GM18867 (cell line): ENCODE measurements at regions not wholly inside any gene's neighbourhood (a gene's known extent, or its start where the extent isn't known, plus 50 kb on each side); places are given as distances from the start of the nearest gene placed in this dataset.

Experiments used
- ATAC-seq: cut with Tn5 transposase; IDR thresholded peaks from one replicate; pipeline ENCODE4 v1.9.1; 2021; ENCODE audit warnings: mild to moderate bottlenecking, moderate library complexity; ENCODE audit not compliant: unreplicated experiment

DNA sequence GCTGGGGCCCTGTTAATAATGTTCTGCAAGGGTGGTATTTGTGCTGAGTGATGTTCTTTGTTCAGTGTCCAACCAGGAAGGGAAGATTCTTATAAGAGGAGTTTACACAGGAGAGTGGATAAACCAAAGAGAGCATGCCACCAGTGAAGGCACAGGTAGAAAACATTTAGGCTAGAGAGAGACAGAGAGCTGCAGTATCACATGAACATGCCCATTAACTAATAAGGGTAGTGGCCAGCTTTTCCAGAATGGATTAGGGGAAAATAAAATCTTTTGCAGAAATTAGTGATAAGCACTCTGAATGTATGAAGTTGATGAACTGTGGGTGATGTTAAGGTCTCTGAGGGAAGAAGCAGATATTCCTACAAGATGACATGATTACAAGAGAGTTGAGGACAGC is 54.1 kb upstream of the PRLR start:
- no peak for ATAC-seq

GRCh38 chr5:35282810-35283209 is 52.5 kb upstream of the PRLR start:
- ATAC-seq = no peak

DNA sequence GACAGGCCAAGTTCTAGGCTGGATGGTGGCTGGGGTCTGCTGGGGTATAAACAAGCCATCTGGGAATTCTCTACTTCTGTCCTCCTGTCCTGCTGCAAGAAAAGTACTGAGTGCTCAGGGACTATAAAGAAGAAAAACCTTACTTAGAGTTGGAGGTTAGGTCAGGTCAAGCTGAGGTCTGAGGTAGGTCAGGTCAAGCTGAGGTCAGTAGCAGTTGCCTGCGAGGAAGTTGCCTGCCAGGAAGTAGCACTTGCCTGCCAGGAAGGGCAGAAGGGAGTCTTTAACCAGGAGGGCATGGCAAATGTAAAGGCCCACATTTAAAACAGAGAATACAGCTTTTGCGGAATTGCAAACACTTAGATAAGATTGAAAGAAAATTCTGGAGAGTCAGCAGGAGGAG is 51.3 kb upstream of the PRLR start:
- no peak for ATAC-seq
